KMS-11 (cell line): ENCODE measurements at regions not wholly inside any gene's neighbourhood (a gene's known extent, or its start where the extent isn't known, plus 50 kb on each side); places are given as distances from the start of the nearest gene placed in this dataset.

ENCODE experiments used
- H2AFZ ChIP-seq: fragments of 200-600 bp; sonication (generic); 2 replicates; pipeline ENCODE4 v1.6.1; 2016; ENCODE audit warnings: antibody characterized with exemption, mixed run types, low read depth
- H3K27ac ChIP-seq: fragments of 200-600 bp; sonication (generic); 2 replicates; pipeline ENCODE4 v1.6.1; 2016; ENCODE audit warnings: mild to moderate bottlenecking, mixed run types
- H3K27me3 ChIP-seq: fragments of 200-600 bp; sonication (generic); 2 replicates; pipeline ENCODE4 v1.6.1; 2017; ENCODE audit warnings: mild to moderate bottlenecking, low read depth, mixed run types, moderate library complexity; ENCODE audit not compliant: insufficient read depth
- H3K36me3 ChIP-seq: fragments of 200-600 bp; sonication (generic); 2 replicates; pipeline ENCODE4 v1.6.1; 2017; ENCODE audit warnings: mild to moderate bottlenecking, mixed run types; ENCODE audit not compliant: insufficient read depth
- H3K4me1 ChIP-seq: fragments of 200-600 bp; sonication (generic); 2 replicates; pipeline ENCODE4 v1.6.1; 2016; ENCODE audit warnings: mild to moderate bottlenecking, low read depth, mixed run types; ENCODE audit not compliant: poor library complexity, severe bottlenecking
- H3K4me2 ChIP-seq: fragments of 200-600 bp; sonication (generic); 2 replicates; pipeline ENCODE4 v1.7.0; 2016; ENCODE audit warnings: mild to moderate bottlenecking, mixed run types
- H3K4me3 ChIP-seq: fragments of 200-600 bp; sonication (generic); IDR thresholded peaks from 2 replicates; pipeline ENCODE4 v1.6.1; 2017; ENCODE audit warnings: low read depth, low read length, mixed read lengths; ENCODE audit not compliant: insufficient read depth
- H3K79me2 ChIP-seq: fragments of 200-600 bp; sonication (generic); 2 replicates; pipeline ENCODE4 v1.6.1; 2016; ENCODE audit warnings: low read depth, mixed run types; ENCODE audit not compliant: insufficient read depth
- H3K9ac ChIP-seq: fragments of 200-600 bp; sonication (generic); 2 replicates; pipeline ENCODE4 v1.6.1; 2016; ENCODE audit warnings: mild to moderate bottlenecking, mixed run types
- H4K20me1 ChIP-seq: fragments of 200-600 bp; sonication (generic); 2 replicates; pipeline ENCODE4 v1.6.1; 2016; ENCODE audit warnings: mild to moderate bottlenecking, mixed run types; ENCODE audit not compliant: insufficient read depth
- TF ChIP-seq, protein P1 (sequence below): fragments of 200-600 bp; sonication (generic); conservative IDR thresholded peaks from 2 replicates; pipeline ENCODE4 v1.6.1; 2017; ENCODE audit warnings: low read depth, mild to moderate bottlenecking, antibody characterized with exemption, low read length, moderate library complexity, mixed read lengths

DNA sequence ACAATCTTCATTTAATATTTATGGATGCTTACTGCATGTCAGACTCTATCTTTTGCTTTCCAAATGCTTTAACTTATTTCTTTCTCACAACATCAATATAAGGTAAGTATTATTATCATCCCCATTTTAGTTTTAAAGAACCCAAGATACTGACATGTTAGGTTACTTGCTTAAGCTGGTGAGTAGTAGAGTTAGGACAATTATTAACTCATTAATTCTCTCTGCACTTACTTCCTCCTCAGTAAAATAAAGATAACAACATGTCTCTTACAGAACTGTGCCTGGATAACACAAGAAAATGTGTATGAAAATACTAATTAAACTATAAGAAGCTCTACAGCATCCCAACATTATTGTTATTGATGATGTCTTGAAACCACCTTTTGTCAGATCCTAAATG is 359.1 kb upstream of the CHST9 start:
- TF ChIP-seq, protein P1, sequence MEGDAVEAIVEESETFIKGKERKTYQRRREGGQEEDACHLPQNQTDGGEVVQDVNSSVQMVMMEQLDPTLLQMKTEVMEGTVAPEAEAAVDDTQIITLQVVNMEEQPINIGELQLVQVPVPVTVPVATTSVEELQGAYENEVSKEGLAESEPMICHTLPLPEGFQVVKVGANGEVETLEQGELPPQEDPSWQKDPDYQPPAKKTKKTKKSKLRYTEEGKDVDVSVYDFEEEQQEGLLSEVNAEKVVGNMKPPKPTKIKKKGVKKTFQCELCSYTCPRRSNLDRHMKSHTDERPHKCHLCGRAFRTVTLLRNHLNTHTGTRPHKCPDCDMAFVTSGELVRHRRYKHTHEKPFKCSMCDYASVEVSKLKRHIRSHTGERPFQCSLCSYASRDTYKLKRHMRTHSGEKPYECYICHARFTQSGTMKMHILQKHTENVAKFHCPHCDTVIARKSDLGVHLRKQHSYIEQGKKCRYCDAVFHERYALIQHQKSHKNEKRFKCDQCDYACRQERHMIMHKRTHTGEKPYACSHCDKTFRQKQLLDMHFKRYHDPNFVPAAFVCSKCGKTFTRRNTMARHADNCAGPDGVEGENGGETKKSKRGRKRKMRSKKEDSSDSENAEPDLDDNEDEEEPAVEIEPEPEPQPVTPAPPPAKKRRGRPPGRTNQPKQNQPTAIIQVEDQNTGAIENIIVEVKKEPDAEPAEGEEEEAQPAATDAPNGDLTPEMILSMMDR, result no peak
- Histone ChIP-seq H3K27ac (no peak overlapping the region), H3K36me3 (no peaks in the 10 kb centered on the region), H2AFZ (no peak overlapping the region), H3K4me2 (no peak overlapping the region), H4K20me1 (no peaks in the 10 kb centered on the region), H3K4me1 (no peaks in the 10 kb centered on the region), H3K4me3 (no peak overlapping the region), H3K9ac (no peak overlapping the region), H3K79me2 (no peaks in the 10 kb centered on the region), H3K27me3 (no peaks in the 10 kb centered on the region)

DNA sequence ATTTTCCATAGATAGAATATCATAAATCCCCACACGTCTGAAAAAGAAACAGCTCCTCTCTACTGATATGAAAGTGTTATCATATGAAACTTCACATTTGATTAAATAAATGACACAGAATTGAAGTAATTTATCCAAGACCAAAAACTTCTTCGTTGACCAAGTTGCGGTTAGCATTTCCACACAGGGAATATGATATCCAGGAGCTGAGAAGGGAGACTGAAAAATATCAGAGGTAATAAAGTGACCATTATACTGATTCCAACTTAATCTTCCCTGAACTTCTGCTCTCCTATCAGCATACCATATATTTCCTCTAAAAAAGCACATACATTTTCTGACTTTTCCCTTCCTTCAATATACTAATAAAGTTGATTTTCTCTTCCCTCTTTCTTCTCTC is 356.2 kb upstream of the CHST9 start:
- no peaks in the 10 kb centered on the region for H3K4me1 ChIP-seq
- H3K36me3 ChIP-seq, result no peaks in the 10 kb centered on the region
- no peaks in the 10 kb centered on the region for H4K20me1 ChIP-seq
- no peak overlapping the region for H3K4me2 ChIP-seq
- no peaks in the 10 kb centered on the region for H3K27me3 ChIP-seq
- H2AFZ ChIP-seq, result no peak overlapping the region
- no peak overlapping the region for H3K4me3 ChIP-seq
- TF ChIP-seq, protein P1, result no peak
- H3K79me2 ChIP-seq, result no peaks in the 10 kb centered on the region
- no peak overlapping the region for H3K27ac ChIP-seq
- H3K9ac ChIP-seq, result no peak overlapping the region

DNA sequence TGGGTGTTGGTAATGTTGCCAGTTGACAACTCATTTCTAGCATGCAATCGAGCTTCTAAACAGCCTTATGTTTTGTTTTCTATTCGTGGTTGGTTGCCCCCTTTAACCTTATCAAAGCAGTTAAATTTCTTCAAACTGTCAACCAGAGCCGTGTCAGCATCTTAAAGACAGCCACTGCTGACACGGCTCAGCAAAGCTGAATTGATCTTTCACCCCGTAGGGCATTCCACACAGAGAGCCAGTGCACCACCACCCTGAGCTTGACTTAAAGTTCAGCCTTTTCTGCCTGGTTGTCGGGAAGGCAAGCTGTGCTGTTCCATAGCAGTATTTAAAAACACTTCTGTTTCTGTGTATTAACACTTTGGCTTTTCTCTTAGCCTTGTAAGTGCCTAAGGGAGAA is 355.0 kb upstream of the CHST9 start:
- TF ChIP-seq, protein P1, result no peak
- Histone ChIP-seq H4K20me1 (no peaks in the 10 kb centered on the region), H3K9ac (no peak overlapping the region), H3K79me2 (no peaks in the 10 kb centered on the region), H3K27me3 (no peaks in the 10 kb centered on the region), H3K4me1 (no peaks in the 10 kb centered on the region), H3K4me3 (no peak overlapping the region), H3K27ac (no peak overlapping the region), H2AFZ (no peak overlapping the region), H3K4me2 (no peak overlapping the region), H3K36me3 (no peaks in the 10 kb centered on the region)

DNA sequence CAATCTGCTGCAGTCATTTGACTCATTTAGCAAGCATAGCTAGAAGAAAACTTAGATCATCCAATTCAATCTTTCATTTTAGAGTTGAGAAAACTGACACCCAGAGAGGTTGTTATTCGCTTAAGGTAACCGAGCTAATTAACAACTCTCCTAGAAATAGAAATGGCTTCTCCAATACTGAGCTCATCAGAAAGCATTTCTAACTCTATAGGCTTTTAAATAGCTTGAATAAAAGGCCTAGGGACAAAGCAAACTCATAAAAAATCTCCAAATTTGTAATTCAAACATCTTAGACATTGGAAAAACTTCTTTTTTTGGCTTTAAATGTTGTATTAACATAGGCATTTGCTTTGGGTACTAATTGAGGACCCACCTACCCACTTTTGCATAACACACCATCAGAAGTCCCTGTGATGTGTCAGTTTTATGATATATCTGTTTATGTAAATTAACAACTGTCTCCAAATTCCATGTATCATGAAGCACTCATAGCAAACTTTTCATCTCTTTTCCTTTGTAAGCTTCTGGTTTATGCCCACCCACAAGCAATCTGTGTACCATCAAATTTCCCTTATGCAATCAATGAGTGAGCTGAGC is 343.9 kb upstream of the CHST9 start:
- no peaks in the 10 kb centered on the region for H3K27me3 ChIP-seq
- TF ChIP-seq, protein P1, result no peak
- no peak overlapping the region for H3K9ac ChIP-seq

More for the DNA sequence above, 343.9 kb upstream of the CHST9 start:
- no peaks in the 10 kb centered on the region for H3K79me2 ChIP-seq
- H3K27ac ChIP-seq, result no peak overlapping the region
- no peaks in the 10 kb centered on the region for H4K20me1 ChIP-seq
- H2AFZ ChIP-seq, result no peak overlapping the region
- no peaks in the 10 kb centered on the region for H3K4me1 ChIP-seq
- no peak overlapping the region for H3K4me3 ChIP-seq
- H3K36me3 ChIP-seq, result no peaks in the 10 kb centered on the region
- no peak overlapping the region for H3K4me2 ChIP-seq
